ENCODE measurements at regions not wholly inside any gene's neighbourhood (a gene's known extent, or its start where the extent isn't known, plus 50 kb on each side); places are given as distances from the start of the nearest gene placed in this dataset.

GRCh38 chr17:54102246-54102645 lies 279.5 kb downstream of the KIF2B start:
- H3K79me2 ChIP-seq (ENCODE audit: low read length) = no peaks in the 10 kb centered on the region
- H3K9me3 ChIP-seq (ENCODE audit: insufficient read depth, low read length) = no peaks in the 10 kb centered on the region; the same call in 1 of the 2 replicates
- H3K27ac ChIP-seq (ENCODE audit: low read length) = no peak overlapping the region

DNA sequence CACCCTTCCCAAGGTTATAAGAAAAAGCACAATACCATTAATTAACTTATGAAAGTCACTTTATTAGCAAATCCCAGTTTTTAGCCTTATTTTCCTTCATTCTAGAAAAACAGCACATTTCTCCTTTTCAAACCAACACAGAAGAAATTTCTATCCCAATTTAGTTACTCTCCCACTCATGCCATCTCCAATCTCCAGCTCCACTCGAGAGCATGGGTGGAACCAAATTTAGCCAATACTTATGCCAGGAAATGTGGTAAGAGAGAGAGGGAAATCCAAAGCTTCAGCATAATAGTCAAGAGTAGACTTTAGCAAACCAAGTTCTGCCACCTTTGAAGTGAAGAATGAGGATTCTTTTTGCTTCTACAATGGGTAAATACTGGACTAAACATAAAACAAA lies 288.8 kb downstream of the KIF2B start:
- H3K9me3 ChIP-seq (ENCODE audit: insufficient read depth, low read length) = no peaks in the 10 kb centered on the region

More at GRCh38 chr17:54102246-54102645, 279.5 kb downstream of the KIF2B start:
- Histone ChIP-seq H4K20me1 (ENCODE audit: insufficient read depth, low read length) (no peaks in the 10 kb centered on the region), H3K27me3 (ENCODE audit: low read depth, low read length) (no peaks in the 10 kb centered on the region), H3K4me2 (ENCODE audit: low read length) (no peak overlapping the region), H3K9ac (ENCODE audit: low read length) (no peak overlapping the region), H3K4me3 (ENCODE audit: low read length) (no peak overlapping the region), H2AFZ (ENCODE audit: low read depth, low read length) (no peak overlapping the region), H3K4me1 (ENCODE audit: low read length) (no peaks in the 10 kb centered on the region), H3K36me3 (replicated peaks; ENCODE audit: low read depth, low read length) (no peaks in the 10 kb centered on the region)
- no peak for TF ChIP-seq EZH2phosphoT487 (IDR thresholded peaks at IDR 0.05; ENCODE audit: low read depth)
- TF ChIP-seq, protein P1, sequence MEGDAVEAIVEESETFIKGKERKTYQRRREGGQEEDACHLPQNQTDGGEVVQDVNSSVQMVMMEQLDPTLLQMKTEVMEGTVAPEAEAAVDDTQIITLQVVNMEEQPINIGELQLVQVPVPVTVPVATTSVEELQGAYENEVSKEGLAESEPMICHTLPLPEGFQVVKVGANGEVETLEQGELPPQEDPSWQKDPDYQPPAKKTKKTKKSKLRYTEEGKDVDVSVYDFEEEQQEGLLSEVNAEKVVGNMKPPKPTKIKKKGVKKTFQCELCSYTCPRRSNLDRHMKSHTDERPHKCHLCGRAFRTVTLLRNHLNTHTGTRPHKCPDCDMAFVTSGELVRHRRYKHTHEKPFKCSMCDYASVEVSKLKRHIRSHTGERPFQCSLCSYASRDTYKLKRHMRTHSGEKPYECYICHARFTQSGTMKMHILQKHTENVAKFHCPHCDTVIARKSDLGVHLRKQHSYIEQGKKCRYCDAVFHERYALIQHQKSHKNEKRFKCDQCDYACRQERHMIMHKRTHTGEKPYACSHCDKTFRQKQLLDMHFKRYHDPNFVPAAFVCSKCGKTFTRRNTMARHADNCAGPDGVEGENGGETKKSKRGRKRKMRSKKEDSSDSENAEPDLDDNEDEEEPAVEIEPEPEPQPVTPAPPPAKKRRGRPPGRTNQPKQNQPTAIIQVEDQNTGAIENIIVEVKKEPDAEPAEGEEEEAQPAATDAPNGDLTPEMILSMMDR (IDR thresholded peaks at IDR 0.05; ENCODE audit: low read depth, low read length) = no peak

DNA sequence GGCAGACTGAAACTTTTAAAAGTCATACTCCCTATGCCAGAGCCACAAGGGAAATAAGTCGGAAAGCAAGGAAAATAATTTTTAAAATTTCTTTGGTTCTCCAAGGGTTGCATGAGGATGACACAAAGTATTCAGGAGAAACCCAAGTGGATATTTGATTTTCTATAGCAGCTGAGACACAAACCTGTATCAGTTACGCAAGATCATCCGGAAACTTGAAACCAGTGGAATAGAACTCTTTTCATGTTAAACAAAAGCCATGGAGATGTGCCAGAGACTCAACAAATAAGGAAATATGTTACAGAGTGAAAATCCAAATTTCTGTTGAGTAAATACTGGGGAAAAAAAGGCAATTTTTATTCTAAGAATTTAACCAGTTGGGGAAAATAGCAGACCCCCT lies 294.7 kb downstream of the KIF2B start:
- H3K9ac ChIP-seq (ENCODE audit: low read length) = no peak overlapping the region
- H3K27ac ChIP-seq (ENCODE audit: low read length) = no peak overlapping the region
- no peaks in the 10 kb centered on the region for H3K27me3 ChIP-seq (ENCODE audit: low read depth, low read length)
- TF ChIP-seq, protein P1 (IDR thresholded peaks at IDR 0.05; ENCODE audit: low read depth, low read length) = no peak
- no peak for TF ChIP-seq EZH2phosphoT487 (IDR thresholded peaks at IDR 0.05; ENCODE audit: low read depth)
- H3K4me1 ChIP-seq (ENCODE audit: low read length) = no peaks in the 10 kb centered on the region
- H2AFZ ChIP-seq (ENCODE audit: low read depth, low read length) = no peak overlapping the region
- no peak overlapping the region for H3K4me2 ChIP-seq (ENCODE audit: low read length)
- no peaks in the 10 kb centered on the region for H3K79me2 ChIP-seq (ENCODE audit: low read length)
- H3K4me3 ChIP-seq (ENCODE audit: low read length) = no peak overlapping the region
- H4K20me1 ChIP-seq (ENCODE audit: insufficient read depth, low read length) = no peaks in the 10 kb centered on the region
- H3K9me3 ChIP-seq (ENCODE audit: insufficient read depth, low read length) = no peaks in the 10 kb centered on the region
- no peaks in the 10 kb centered on the region for H3K36me3 ChIP-seq (replicated peaks; ENCODE audit: low read depth, low read length)

More for the DNA sequence above, 288.8 kb downstream of the KIF2B start:
- H3K27me3 ChIP-seq (ENCODE audit: low read depth, low read length) = no peaks in the 10 kb centered on the region
- H3K27ac ChIP-seq (ENCODE audit: low read length) = no peak overlapping the region
- no peak overlapping the region for H3K9ac ChIP-seq (ENCODE audit: low read length)
- H2AFZ ChIP-seq (ENCODE audit: low read depth, low read length) = no peak overlapping the region
- no peak overlapping the region for H3K4me2 ChIP-seq (ENCODE audit: low read length)
- H3K36me3 ChIP-seq (replicated peaks; ENCODE audit: low read depth, low read length) = no peaks in the 10 kb centered on the region
- H4K20me1 ChIP-seq (ENCODE audit: insufficient read depth, low read length) = no peaks in the 10 kb centered on the region
- H3K79me2 ChIP-seq (ENCODE audit: low read length) = no peaks in the 10 kb centered on the region
- TF ChIP-seq, protein P1 (IDR thresholded peaks at IDR 0.05; ENCODE audit: low read depth, low read length) = no peak
- TF ChIP-seq EZH2phosphoT487 (IDR thresholded peaks at IDR 0.05; ENCODE audit: low read depth) = no peak
- no peaks in the 10 kb centered on the region for H3K4me1 ChIP-seq (ENCODE audit: low read length)
- no peak overlapping the region for H3K4me3 ChIP-seq (ENCODE audit: low read length)

GRCh38 chr17:54124456-54124855 lies 301.7 kb downstream of the KIF2B start:
- no peaks in the 10 kb centered on the region for H3K9me3 ChIP-seq (ENCODE audit: insufficient read depth, low read length)
- no peak overlapping the region for H3K4me3 ChIP-seq (ENCODE audit: low read length)
- no peaks in the 10 kb centered on the region for H3K79me2 ChIP-seq (ENCODE audit: low read length)
- no peak overlapping the region for H3K9ac ChIP-seq (ENCODE audit: low read length)
- H3K27me3 ChIP-seq (ENCODE audit: low read depth, low read length) = no peaks in the 10 kb centered on the region
- no peaks in the 10 kb centered on the region for H3K36me3 ChIP-seq (replicated peaks; ENCODE audit: low read depth, low read length)
- H3K27ac ChIP-seq (ENCODE audit: low read length) = no peak overlapping the region
- no peak overlapping the region for H2AFZ ChIP-seq (ENCODE audit: low read depth, low read length)
- no peak for TF ChIP-seq EZH2phosphoT487 (IDR thresholded peaks at IDR 0.05; ENCODE audit: low read depth)
- TF ChIP-seq, protein P1 (IDR thresholded peaks at IDR 0.05; ENCODE audit: low read depth, low read length) = no peak
- no peaks in the 10 kb centered on the region for H4K20me1 ChIP-seq (ENCODE audit: insufficient read depth, low read length)
- H3K4me2 ChIP-seq (ENCODE audit: low read length) = no peak overlapping the region
- H3K4me1 ChIP-seq (ENCODE audit: low read length) = no peaks in the 10 kb centered on the region

All from OCI-LY3 (cell line).